HL-60 (cell line): ENCODE measurements at regions not wholly inside any gene's neighbourhood (a gene's known extent, or its start where the extent isn't known, plus 50 kb on each side); places are given as distances from the start of the nearest gene placed in this dataset.
A peak's percentile ranks its signal among the peaks of the same experiment; 100 is the strongest.

Source experiments
- DNase-seq, 2 experiments: peaks; one replicate each; pipeline ENCODE4 v3.0.0-alpha.2; 2010 to 2020; ENCODE audit warnings: low read depth in 1 of 2, low spot score in 1 of 2
- H3K27ac ChIP-seq: fragments of 250-450 bp; sonication (Bioruptor Pico); replicated peaks from 2 replicates; pipeline ENCODE4 v1.5.1; 2020; ENCODE audit warnings: mild to moderate bottlenecking, moderate library complexity
- H3K27me3 ChIP-seq: fragments of 250-450 bp; sonication (Bioruptor Pico); 2 replicates; pipeline ENCODE4 v1.5.1; 2021; ENCODE audit warnings: mild to moderate bottlenecking, moderate library complexity; ENCODE audit not compliant: insufficient read depth, poor library complexity, severe bottlenecking
- H3K4me3 ChIP-seq: replicated peaks from 2 replicates; pipeline ENCODE4 v1.5.1; 2011; ENCODE audit warnings: mild to moderate bottlenecking, control low read depth, low read length; ENCODE audit not compliant: insufficient read depth
- CTCF ChIP-seq: IDR thresholded peaks from one replicate; pipeline ENCODE4 v1.5.1; 2011; ENCODE audit warnings: low read length, control low read depth, inconsistent platforms; ENCODE audit not compliant: insufficient read depth
- GABPA ChIP-seq: IDR thresholded peaks from 2 replicates; pipeline ENCODE4 v1.6.1; 2012; ENCODE audit warnings: low read depth
- POLR2AphosphoS5 ChIP-seq: IDR thresholded peaks from 2 replicates; pipeline ENCODE4 v1.6.1; 2012; ENCODE audit warnings: low read depth
- REST ChIP-seq: IDR thresholded peaks from 2 replicates; pipeline ENCODE4 v1.6.1; 2012; ENCODE audit warnings: low read depth; ENCODE audit not compliant: insufficient replicate concordance
- SPI1 ChIP-seq: IDR thresholded peaks from 2 replicates; pipeline ENCODE4 v1.6.1; 2012; ENCODE audit warnings: low read depth, mild to moderate bottlenecking, borderline replicate concordance

- Histone ChIP-seq H3K27me3 (no peaks in the 10 kb centered on the region), H3K27ac (no peak overlapping the region), H3K4me3 (no peak overlapping the region)
- TF ChIP-seq REST: no peak
- TF ChIP-seq CTCF: no peak
- TF ChIP-seq POLR2AphosphoS5: no peak
- no peak for TF ChIP-seq GABPA
- peak; percentile 65 for TF ChIP-seq SPI1
- DNase-seq: no peak
Observed at GRCh38 chr6:85041376-85041775, 277.0 kb upstream of the TBX18 start.

- H3K27me3 ChIP-seq: no peaks in the 10 kb centered on the region
- H3K4me3 ChIP-seq: no peak overlapping the region
- TF ChIP-seq REST (no peak), SPI1 (no peak), POLR2AphosphoS5 (no peak), GABPA (no peak), CTCF (no peak)
- H3K27ac ChIP-seq: no peak overlapping the region
- no peak for DNase-seq
Observed at GRCh38 chr6:85037221-85037620, 272.8 kb upstream of the TBX18 start.

GRCh38 chr6:85035766-85036165 is 271.4 kb upstream of the TBX18 start:
- DNase-seq: no peak
- TF ChIP-seq GABPA: no peak
- no peak for TF ChIP-seq REST
- no peak for TF ChIP-seq SPI1
- no peak for TF ChIP-seq POLR2AphosphoS5
- no peak for TF ChIP-seq CTCF
- Histone ChIP-seq H3K27ac (no peak overlapping the region), H3K27me3 (no peaks in the 10 kb centered on the region), H3K4me3 (no peak overlapping the region)
